ENCODE measurements at regions not wholly inside any gene's neighbourhood (a gene's known extent, or its start where the extent isn't known, plus 50 kb on each side); places are given as distances from the start of the nearest gene placed in this dataset.

DNA sequence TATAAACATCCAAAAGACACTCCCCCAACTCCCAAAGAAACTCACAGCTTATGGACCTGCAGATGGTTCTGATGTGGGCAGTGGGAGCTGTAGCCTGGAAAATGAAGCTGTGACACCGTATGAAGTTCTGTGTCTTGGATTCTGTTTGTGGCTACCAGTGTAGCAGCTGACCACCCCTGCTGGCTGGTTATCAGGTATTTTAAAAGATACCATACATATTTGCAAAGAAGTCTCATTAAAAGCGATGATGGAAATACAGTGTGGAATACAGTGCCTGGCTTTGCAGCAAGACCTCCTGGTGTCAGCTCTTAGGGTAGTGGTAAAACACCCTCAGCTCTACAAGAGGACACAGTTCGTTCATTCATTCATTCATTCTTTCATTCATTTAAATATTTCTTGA lies 194.3 kb upstream of the PRKCQ start:
- in situ Hi-C loops (cut with HindIII; ENCODE audit: low pct_ligation_motif_present, low pct_unique_long_range_greater_than_20kb, low sequenced_read_pairs), result no loop called here
- DNase-seq, result no peak

DNA sequence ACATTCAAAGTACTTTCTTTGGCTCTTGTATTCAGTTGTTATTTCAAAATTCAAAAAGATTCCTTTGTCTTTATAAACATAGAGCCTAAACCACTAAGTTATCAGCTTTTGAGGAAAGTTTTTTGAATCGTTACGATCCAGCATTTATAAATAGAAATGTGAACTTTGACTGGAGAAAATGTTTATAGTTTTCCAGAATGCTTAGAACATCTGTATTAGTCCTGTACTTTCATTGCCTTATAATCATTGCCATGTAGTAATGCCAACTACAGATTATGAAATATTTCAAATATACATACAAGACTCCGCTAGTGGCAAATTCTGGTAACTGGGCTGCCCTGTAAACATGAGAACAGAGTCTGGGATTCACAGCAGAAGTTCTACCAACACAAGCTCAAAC lies 191.3 kb upstream of the PRKCQ start:
- no peak for DNase-seq

DNA sequence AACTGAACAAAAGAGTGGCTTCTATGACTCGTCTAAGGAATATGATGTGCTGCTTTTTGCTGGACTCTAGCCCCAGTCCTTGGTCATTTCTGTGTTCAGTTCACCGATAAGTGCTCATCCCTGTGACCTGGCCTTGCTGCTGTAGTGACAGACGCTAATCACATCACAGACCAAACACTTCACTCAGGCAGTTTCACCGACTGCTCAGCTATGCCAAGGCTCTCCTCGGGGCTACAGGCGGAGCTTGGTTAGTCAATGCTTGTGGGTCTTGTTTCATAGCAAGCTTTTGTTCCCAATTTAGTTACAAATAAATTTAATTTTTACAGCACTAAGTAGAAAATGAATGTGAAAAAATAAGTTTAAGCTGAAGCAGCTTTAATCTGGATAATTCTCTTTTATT lies 190.8 kb upstream of the PRKCQ start:
- in situ Hi-C loops (cut with HindIII; ENCODE audit: low pct_ligation_motif_present, low pct_unique_long_range_greater_than_20kb, low sequenced_read_pairs), result no loop called here
- no peak for DNase-seq

More for the DNA sequence above, 191.3 kb upstream of the PRKCQ start:
- in situ Hi-C loops (cut with HindIII; ENCODE audit: low pct_ligation_motif_present, low pct_unique_long_range_greater_than_20kb, low sequenced_read_pairs), result no loop called here

DNA sequence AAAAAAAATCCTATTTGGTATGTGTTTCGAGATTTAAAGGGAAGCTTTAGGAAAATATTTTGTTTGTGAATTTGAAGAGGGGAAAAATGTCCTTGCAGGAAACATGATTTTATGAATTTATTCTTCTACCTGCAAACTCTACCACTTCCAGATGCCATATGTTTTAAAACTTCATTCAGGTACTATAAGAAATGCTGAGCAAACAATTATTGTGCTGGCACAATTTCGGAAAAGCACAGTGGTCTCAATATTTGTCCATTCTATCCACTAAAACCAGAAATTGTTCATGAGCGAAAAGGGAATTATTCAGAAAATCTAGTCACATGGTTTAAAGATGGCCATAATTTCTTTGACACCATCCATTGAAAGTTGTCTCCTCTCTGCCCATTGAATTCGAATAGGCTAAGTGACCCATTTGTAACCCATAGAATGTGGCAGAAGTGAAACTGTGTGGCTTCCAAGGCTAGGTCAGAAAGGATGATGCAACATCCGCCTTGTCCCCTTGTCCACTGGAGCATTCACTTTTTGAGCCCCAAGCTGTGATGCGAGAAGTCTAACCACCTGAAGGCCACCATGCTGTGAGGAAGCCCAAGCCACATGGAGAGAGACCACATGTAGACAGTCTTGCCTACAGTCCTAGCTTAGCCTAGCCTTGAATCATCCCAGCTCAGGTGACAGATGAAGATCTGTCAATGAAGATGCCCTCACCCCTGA lies 189.8 kb upstream of the PRKCQ start:
- no peak for DNase-seq
- in situ Hi-C loops (cut with HindIII; ENCODE audit: low pct_ligation_motif_present, low pct_unique_long_range_greater_than_20kb, low sequenced_read_pairs), result no loop called here

DNA sequence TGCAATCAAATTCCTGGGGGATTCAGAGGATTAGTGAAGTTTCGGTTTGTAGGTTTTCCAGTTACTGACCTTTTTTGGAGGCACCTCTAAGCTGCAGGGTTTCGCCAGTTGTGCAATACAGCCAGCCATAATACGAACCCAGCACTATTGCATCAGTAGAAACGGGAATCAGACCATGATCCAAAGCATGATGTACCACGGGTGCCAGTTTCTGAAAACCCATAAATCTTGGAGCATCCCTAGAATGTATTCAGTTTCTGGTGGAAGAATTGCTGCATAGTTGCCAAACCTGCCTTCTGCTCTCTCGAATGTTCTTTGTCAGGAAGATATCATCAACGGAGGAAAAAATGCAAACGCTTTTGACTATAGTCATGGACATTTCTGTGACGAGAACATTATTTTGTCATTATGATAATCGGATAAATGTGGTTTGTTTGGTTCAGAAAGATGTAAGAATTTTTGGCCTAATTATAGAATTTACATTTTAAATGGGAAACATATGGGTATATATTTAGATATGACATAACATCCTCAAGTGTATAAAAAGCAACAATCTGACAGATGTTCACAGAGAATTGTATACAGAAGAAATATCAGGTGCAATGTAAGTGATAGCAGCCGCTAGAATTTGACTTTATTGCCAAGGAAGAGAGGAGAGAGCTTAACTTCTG lies 186.2 kb upstream of the PRKCQ start:
- in situ Hi-C loops (cut with HindIII; ENCODE audit: low pct_ligation_motif_present, low pct_unique_long_range_greater_than_20kb, low sequenced_read_pairs), result no loop called here
- no peak for DNase-seq

DNA sequence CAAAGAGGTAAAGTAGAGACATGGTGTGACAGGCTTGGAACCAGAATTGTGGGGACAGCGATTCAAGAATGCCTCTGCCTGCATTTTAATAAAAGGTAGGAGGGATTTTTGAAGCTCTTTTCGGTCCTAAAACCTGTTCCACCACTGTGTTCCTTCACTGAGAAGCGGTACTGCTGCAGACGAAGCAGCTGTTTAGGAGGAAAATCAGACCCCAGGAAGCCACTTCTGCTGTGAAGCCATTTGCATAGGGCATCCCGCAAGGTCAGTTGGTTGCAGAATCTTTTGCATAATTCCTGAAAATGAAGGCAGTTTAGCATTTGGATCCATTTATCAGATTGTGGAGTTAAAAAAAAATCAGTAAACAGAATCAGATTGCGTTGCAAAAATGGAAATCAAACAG lies 183.3 kb upstream of the PRKCQ start:
- DNase-seq, result no peak

DNA sequence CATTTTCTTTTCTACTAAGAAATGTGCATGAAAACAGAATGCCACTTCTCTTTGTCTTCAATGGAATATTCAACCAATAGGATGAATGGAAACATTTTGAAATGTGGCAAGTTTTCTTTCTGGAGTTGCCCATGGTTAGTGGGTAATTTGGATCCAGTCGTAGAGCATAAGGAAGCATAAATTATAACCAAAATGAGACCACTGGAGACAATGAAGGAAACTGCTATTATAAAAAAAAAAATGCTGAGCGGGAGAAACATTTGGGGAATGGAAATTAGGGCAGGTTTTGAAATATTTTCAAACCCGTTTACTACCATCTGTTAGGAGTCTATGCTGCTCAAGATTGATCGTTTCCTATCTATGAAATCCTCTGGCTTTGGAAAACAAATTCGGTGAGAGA lies 182.9 kb upstream of the PRKCQ start:
- no peak for DNase-seq
- in situ Hi-C loops (cut with HindIII; ENCODE audit: low pct_ligation_motif_present, low pct_unique_long_range_greater_than_20kb, low sequenced_read_pairs), result no loop called here

More for the DNA sequence above, 183.3 kb upstream of the PRKCQ start:
- in situ Hi-C loops (cut with HindIII; ENCODE audit: low pct_ligation_motif_present, low pct_unique_long_range_greater_than_20kb, low sequenced_read_pairs), result no loop called here

DNA sequence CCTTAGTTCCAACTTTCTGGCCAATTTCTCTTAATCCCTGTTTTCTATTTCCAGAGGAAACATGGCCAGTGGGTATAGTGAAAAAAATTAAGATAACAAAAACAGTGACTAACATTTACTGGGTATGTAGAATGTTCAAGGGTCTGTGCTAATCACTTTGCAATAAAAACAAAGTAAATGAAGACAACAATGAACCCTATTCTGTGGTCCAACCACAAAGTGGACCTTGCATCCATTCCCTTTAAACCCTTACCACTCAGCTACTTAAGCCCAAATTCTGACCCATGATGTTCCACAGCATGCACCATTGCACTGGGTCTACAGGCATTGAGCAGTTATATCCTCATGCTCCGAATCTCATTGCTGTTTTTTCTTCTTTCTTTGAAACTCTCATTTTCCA lies 179.9 kb upstream of the PRKCQ start:
- DNase-seq, result no peak
- in situ Hi-C loops (cut with HindIII; ENCODE audit: low pct_ligation_motif_present, low pct_unique_long_range_greater_than_20kb, low sequenced_read_pairs), result no loop called here

DNA sequence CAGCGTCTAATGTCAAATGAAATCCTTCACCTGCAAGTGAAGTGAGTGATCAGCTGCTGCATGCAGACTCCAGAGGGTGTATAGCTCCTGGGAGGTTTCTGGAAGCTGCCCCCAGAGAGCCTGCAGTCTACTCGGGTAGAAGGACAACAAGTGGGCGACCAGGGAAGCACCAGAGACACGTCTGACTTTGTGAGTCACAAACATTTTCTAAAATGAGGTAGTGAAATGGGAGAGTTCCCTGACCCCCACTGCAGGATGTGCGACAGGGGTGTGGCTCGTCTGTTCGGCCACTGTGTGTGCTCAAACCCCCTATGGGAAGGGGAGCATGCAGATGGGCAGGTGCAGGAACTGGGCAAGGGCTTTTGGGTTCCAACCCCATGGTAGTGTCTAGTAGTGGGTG lies 177.1 kb upstream of the PRKCQ start:
- DNase-seq, result no peak
- in situ Hi-C loops (cut with HindIII; ENCODE audit: low pct_ligation_motif_present, low pct_unique_long_range_greater_than_20kb, low sequenced_read_pairs), result no loop called here

DNA sequence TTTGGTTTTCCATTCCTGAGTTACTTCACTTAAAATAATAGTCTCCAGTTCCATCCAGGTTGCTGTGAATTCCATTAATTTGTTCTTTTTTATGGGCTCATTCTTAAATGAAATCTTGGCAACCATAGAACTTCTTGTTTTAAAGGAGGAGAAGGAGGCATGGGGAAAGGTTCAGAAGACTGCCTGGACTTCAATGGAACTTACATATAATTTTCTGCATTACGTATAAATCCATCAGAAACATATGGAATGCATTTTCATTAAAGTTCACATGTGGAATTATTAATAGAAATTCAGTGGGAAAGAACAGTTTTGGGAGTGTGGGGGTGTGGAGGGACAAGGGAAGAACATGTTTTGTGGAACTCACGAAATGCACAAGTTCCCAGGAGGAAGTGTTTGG lies 176.6 kb upstream of the PRKCQ start:
- in situ Hi-C loops (cut with HindIII; ENCODE audit: low pct_ligation_motif_present, low pct_unique_long_range_greater_than_20kb, low sequenced_read_pairs), result no loop called here

DNA sequence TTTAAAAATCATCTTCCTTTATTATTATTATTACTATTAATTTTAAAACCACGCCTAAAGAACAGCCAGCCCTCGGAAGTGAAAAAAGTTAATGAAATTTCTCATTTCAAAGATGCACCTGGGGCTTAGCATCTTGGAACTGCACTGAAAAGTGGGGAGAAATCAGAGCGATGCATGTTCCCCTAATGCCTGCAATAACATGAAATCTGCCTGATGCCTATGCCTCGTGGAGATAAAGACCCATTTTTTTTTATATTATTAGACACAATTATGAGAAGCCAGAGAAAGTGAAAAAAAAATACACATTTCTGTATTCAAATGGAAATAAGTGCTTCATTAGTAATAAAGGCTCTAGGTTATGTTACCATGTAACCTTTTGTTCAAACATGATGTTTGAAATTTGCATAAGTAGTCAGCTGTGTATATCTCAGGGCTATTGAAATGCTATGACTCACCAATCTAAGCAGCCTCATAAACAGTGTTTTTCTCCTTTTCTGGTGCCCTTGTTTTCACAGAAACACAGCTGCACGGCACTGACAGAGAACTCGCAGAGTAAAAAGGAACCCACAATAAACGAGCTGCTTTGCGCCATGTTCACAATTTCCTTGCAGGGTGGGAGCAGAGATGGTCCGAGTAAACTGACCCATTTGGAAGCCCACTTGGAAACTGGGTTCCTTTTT lies 175.8 kb upstream of the PRKCQ start:
- in situ Hi-C loops (cut with HindIII; ENCODE audit: low pct_ligation_motif_present, low pct_unique_long_range_greater_than_20kb, low sequenced_read_pairs), result no loop called here
- no peak for DNase-seq

More for the DNA sequence above, 176.6 kb upstream of the PRKCQ start:
- no peak for DNase-seq

DNA sequence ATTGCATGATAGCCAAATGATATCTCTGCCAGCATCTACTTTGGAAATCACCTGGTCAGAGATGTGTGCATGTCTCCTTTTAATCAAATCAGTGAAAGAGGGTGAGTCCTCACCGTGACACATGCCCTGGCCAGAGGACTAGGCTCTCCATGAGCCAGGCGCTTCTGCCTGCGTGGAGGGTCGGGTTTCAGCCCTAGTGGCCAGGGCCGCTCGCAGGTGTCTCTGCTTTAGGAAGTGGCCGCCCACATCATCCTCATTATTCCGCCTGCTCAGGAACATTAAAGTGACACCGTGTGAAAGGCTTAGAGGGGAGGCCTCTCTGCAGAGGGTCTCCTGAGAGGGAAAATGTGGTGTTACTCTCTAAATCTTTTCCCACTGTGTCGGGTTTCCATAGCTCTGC lies 173.6 kb upstream of the PRKCQ start:
- no peak for DNase-seq
- in situ Hi-C loops (cut with HindIII; ENCODE audit: low pct_ligation_motif_present, low pct_unique_long_range_greater_than_20kb, low sequenced_read_pairs), result no loop called here

DNA sequence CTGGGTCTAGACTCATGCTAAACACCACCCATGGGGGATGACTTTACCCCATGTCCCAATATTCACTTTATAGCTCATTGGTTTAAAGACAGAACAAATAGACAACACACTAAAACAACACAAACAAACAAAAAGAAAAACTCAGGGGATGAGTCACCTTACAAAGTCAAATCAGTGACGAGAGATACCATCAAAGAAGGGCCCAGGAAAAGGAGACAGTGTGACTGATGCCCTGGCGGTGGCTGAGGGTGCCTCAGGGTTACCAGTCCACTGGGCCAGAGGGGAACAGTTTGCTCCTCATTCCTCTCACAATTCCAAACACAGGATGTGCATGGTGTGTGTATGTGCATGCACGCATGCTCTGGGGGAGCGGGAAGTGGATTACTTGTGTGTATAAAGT lies 171.3 kb upstream of the PRKCQ start:
- DNase-seq, result no peak
- in situ Hi-C loops (cut with HindIII; ENCODE audit: low pct_ligation_motif_present, low pct_unique_long_range_greater_than_20kb, low sequenced_read_pairs), result no loop called here

DNA sequence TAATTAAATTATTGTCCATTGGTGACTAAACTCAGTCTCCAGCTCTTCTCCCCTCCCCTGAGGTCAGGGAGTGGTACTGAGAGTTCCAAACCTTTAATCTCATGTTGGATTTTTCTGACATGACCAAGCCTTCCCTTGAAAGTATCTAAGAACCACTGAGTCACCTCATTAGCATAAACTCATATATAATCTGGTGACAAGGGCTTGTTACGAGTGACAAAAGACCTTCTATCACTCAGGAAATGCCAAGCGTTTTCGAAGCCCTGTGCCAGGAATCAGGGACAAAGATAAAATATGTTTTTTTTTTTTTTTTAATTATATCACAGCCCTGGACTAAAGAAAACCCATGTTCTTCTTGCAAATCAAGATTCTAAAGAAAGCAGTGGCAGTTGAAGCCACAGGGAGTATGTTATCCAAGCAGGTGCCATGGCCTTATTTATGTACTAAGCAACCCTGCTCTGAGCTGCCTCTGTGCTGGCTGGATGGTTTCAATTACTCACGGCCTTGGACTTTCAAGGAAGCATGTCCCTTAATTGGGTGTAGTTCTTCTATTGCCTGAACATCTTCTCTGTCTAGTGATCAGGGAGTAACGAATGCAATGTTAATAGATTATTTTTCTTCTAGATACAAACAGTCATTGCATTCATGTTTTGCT lies 169.0 kb upstream of the PRKCQ start:
- DNase-seq, result no peak
- in situ Hi-C loops (cut with HindIII; ENCODE audit: low pct_ligation_motif_present, low pct_unique_long_range_greater_than_20kb, low sequenced_read_pairs), result no loop called here

DNA sequence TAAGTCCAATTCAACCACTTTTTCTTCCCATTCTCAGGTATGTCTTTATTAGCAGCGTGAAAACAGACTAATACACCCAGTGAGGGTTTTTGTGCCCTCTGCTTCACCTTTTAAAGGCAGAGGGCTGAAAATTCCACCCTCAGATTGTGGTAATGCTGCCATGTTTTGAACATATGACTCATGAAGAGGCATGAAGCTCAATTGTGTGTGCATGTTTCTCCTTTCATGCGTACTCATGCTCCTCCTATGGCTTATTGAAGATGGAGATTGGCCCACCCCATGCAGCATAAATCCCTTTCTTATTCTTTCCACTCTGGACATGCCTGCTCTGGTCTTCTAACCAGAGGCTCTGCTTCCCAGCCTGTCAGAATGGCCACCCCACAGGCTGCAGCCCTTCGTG lies 168.0 kb upstream of the PRKCQ start:
- in situ Hi-C loops (cut with HindIII; ENCODE audit: low pct_ligation_motif_present, low pct_unique_long_range_greater_than_20kb, low sequenced_read_pairs), result no loop called here
- no peak for DNase-seq

DNA sequence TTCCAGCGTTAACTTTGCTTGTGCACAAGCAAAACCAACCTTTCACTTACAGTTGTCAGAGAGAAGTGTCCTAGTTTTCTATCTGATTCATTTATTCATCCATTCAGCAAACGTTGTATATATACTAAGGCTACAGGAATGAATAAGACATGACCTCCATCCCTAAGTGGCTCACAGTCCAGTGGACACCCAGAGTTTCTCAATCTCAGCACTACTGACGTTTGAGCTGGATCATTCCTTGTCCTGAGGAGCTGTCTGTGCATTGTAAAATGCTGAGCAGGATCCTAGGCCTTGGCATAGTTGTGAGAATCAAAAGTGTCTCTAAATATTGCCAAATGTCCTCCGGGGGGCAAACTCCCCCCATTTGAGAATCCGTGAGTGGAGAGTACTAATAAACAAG lies 166.7 kb upstream of the PRKCQ start:
- in situ Hi-C loops (cut with HindIII; ENCODE audit: low pct_ligation_motif_present, low pct_unique_long_range_greater_than_20kb, low sequenced_read_pairs), result no loop called here
- DNase-seq, result no peak

DNA sequence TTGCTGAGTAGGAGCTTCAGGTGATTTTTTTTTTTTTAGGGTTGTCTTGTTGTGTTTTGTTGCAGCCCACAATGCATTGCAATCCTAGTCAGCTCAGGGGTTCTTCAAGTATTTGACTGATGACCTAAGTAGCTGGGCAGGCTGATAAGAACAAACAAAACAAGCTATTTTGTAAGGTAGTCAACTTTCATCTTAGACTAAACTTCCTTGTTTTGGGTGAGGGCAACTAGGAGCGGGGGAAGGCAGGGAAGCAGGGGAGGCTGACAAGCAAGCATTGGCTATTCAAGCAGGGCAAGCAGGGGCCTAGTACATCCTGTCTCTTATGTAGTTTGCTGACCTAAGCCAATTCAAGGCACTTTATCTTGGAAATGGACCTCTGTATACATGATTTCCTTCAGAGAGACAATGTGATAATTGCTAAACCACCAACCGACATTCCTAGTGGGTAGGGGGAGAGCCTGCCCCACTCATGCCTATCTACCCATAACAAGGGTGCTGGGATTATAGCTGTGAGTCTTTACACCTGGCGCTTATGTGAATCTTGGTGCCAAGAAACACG lies 163.3 kb upstream of the PRKCQ start:
- no peak for DNase-seq
- in situ Hi-C loops (cut with HindIII; ENCODE audit: low pct_ligation_motif_present, low pct_unique_long_range_greater_than_20kb, low sequenced_read_pairs), result no loop called here

DNA sequence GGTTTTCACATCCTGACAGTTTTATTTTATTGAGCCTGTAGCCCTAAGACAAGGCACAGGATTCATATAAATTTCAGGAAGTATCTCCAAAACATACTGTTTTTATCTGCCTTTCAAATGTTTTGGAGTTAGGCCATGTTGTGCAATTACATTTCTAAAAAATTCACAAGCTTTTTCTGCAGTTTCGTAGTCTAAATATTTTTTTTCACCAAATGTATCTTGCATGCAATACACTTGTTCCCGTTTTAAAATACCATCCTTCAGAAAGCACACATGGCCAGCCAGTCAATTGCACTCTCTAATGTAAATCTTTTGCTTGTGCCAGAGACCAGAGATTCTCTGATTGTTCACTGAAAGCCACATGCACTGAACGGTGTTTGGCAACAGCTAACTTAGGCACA lies 161.5 kb upstream of the PRKCQ start:
- in situ Hi-C loops (cut with HindIII; ENCODE audit: low pct_ligation_motif_present, low pct_unique_long_range_greater_than_20kb, low sequenced_read_pairs), result no loop called here
- no peak for DNase-seq

DNA sequence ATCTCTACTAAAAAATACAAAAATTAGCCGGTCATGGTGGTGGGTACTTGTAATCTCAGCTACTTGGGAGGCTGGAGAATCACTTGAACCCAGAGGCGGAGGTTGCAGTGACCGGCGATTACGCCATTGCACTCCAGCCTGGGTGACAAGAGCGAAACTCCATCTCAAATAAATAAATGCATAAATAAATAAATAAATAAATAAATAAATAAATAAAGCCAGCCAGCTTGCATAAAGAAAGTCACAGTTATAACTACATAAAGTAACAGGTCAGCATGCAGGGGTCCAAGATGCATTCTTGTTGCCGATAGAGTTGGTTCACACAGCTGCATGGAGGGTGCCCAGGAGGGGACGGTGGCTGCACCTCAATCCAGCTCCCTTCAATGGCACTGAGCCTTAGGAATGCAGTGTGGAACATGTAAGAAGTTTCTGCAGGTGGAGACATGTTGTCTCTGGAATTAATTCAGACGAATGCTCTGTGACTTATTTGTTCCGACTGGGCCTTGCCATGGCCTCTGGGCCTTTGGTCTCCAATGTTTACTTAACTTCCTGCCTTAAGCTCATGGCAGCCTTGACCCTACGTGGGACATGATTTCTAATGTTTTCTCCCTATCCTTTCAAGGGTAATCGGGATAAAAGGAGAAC lies 159.6 kb upstream of the PRKCQ start:
- no peak for DNase-seq
- in situ Hi-C loops (cut with HindIII; ENCODE audit: low pct_ligation_motif_present, low pct_unique_long_range_greater_than_20kb, low sequenced_read_pairs), result no loop called here
